K562 (cell line): ENCODE measurements at regions not wholly inside any gene's neighbourhood (a gene's known extent, or its start where the extent isn't known, plus 50 kb on each side); places are given as distances from the start of the nearest gene placed in this dataset.

Experiments
- BCOR ChIP-seq: fragments of 450-650 bp; IDR thresholded peaks from 2 replicates; pipeline ENCODE4 v1.6.1; 2016
- BDP1 ChIP-seq: IDR thresholded peaks from 3 replicates; pipeline ENCODE4 v1.6.1; 2011; ENCODE audit not compliant: insufficient read length, insufficient read depth
- CBX1 ChIP-seq: sonication (generic); IDR thresholded peaks from 2 replicates; pipeline ENCODE4 v1.6.1; 2016; ENCODE audit warnings: antibody characterized with exemption, low read depth, mild to moderate bottlenecking
- ETS2 ChIP-seq: IDR thresholded peaks from 2 replicates; pipeline ENCODE4 v1.6.1; 2016; ENCODE audit warnings: borderline replicate concordance, missing genetic modification characterization, mild to moderate bottlenecking, moderate library complexity, missing compliant biosample characterization; ENCODE audit not compliant: poor library complexity, severe bottlenecking
- NR4A1 ChIP-seq, 2 experiments: fragments of 250-450 bp in 1 of 2; fragments of 450-650 bp in 1 of 2; sonication (Bioruptor Pico) in 1 of 2; IDR thresholded peaks; 2 replicates each; pipeline versions ENCODE4 v1.4.0 to v1.6.1; 2016 to 2020; ENCODE audit warnings: mild to moderate bottlenecking in 2 of 2, missing compliant biosample characterization in 1 of 2, missing genetic modification characterization in 1 of 2, moderate library complexity in 1 of 2
- RBM25 ChIP-seq: fragments of 200-400 bp; formaldehyde crosslinking; IDR thresholded peaks from 2 replicates; pipeline ENCODE4 v1.6.1; 2018; ENCODE audit warnings: low read length, low read depth, moderate library complexity; ENCODE audit not compliant: severe bottlenecking
- RBM34 ChIP-seq: fragments of 200-400 bp; formaldehyde crosslinking; IDR thresholded peaks from 2 replicates; pipeline ENCODE4 v1.6.1; 2018; ENCODE audit warnings: low read length, borderline replicate concordance; ENCODE audit not compliant: insufficient read depth
- RFX5 ChIP-seq: IDR thresholded peaks from 2 replicates; pipeline ENCODE4 v1.6.1; 2011; ENCODE audit warnings: low read depth, mild to moderate bottlenecking, improper control_type of control experiment, low read length
- SREBF2 ChIP-seq: sonication (generic); formaldehyde crosslinking; IDR thresholded peaks from 2 replicates; pipeline ENCODE4 v1.4.0; 2020; ENCODE audit warnings: mild to moderate bottlenecking, missing genetic modification reagents
- TAF7 ChIP-seq: fragments of 450-650 bp; IDR thresholded peaks from 2 replicates; pipeline ENCODE4 v1.6.1; 2016; ENCODE audit warnings: missing genetic modification characterization, missing compliant biosample characterization
- TAF9B ChIP-seq: fragments of 450-650 bp; IDR thresholded peaks from 2 replicates; pipeline ENCODE4 v1.6.1; 2018; ENCODE audit warnings: mild to moderate bottlenecking; ENCODE audit not compliant: partially characterized antibody
- ZNF24 ChIP-seq: fragments of 450-650 bp; IDR thresholded peaks from 2 replicates; pipeline ENCODE4 v1.6.1; 2016
- ZNF3 ChIP-seq: fragments of 250-450 bp; sonication (Bioruptor Pico); IDR thresholded peaks from 2 replicates; pipeline ENCODE4 v1.5.0; 2021; ENCODE audit warnings: mild to moderate bottlenecking, moderate library complexity
- ZNF644 ChIP-seq: fragments of 200-800 bp; sonication (Bioruptor generic); IDR thresholded peaks from 2 replicates; pipeline ENCODE4 v1.6.1; 2016; ENCODE audit warnings: low read depth, missing genetic modification characterization, missing compliant biosample characterization
- ZNF668 ChIP-seq: fragments of 250-450 bp; sonication (Bioruptor Pico); IDR thresholded peaks from 2 replicates; pipeline ENCODE4 v1.8.0; 2022; ENCODE audit warnings: mild to moderate bottlenecking, inconsistent platforms
- TF ChIP-seq, protein P1 (sequence below), 2 experiments: fragments of 450-650 bp in 1 of 2; IDR thresholded peaks; 2 replicates each; pipeline ENCODE4 v1.6.1; 2011 to 2017; ENCODE audit warnings: low read depth in 2 of 2, antibody characterized with exemption in 1 of 2, borderline replicate concordance in 1 of 2, low read length in 1 of 2, mild to moderate bottlenecking in 1 of 2, mixed read lengths in 1 of 2; ENCODE audit not compliant: control insufficient read depth in 1 of 2
- TF ChIP-seq, protein P2 (sequence below), 2 experiments: fragments of 450-650 bp; IDR thresholded peaks; 2 replicates each; pipeline ENCODE4 v1.6.1; 2016
- TF ChIP-seq, protein P3 (sequence below), 2 experiments: fragments of 450-650 bp; conservative IDR thresholded peaks; 2 replicates each; pipeline ENCODE4 v1.6.1; 2017; ENCODE audit warnings: mild to moderate bottlenecking in 2 of 2, moderate library complexity in 2 of 2
- TF ChIP-seq, protein P4 (sequence below): sonication (generic); formaldehyde crosslinking; IDR thresholded peaks from 2 replicates; pipeline ENCODE4 v1.8.0; 2022; ENCODE audit warnings: mild to moderate bottlenecking, missing genetic modification reagents, borderline replicate concordance

DNA sequence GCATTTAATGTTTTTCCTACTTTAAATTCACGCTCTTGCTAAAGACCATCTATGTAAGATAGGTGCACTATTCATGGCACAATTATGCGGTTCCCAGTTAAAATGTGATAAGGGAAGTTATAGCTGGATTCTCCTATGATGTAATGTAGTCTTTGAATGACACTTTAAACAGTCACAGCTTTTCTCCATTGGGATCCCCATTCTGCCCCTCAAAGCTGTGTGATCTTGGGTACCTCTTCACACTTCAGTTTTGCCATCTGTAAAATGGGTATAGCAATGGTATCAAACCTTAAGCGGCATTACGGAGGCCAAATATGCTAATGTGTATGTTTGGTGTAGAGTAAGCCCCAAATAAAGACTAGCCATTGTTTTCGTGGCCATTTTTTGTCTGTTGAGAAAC is 64.7 kb upstream of the ZNF217 start (continued):
- peak; percentile 97 for TF ChIP-seq RBM25
- TF ChIP-seq, protein P1, sequence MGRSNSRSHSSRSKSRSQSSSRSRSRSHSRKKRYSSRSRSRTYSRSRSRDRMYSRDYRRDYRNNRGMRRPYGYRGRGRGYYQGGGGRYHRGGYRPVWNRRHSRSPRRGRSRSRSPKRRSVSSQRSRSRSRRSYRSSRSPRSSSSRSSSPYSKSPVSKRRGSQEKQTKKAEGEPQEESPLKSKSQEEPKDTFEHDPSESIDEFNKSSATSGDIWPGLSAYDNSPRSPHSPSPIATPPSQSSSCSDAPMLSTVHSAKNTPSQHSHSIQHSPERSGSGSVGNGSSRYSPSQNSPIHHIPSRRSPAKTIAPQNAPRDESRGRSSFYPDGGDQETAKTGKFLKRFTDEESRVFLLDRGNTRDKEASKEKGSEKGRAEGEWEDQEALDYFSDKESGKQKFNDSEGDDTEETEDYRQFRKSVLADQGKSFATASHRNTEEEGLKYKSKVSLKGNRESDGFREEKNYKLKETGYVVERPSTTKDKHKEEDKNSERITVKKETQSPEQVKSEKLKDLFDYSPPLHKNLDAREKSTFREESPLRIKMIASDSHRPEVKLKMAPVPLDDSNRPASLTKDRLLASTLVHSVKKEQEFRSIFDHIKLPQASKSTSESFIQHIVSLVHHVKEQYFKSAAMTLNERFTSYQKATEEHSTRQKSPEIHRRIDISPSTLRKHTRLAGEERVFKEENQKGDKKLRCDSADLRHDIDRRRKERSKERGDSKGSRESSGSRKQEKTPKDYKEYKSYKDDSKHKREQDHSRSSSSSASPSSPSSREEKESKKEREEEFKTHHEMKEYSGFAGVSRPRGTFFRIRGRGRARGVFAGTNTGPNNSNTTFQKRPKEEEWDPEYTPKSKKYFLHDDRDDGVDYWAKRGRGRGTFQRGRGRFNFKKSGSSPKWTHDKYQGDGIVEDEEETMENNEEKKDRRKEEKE (IDR thresholded peaks at IDR 0.05; ENCODE audit: borderline replicate concordance in 1 of 2, control insufficient read depth in 1 of 2, low read depth in 2 of 2, low read length in 1 of 2) = peak in 1 of 2 experiments; percentile 11; a peak in 1 of 4 replicates
- no peak for TF ChIP-seq ETS2 (tag)
- TF ChIP-seq SREBF2 (CRISPR knock-in tag) = no peak
- TF ChIP-seq ZNF3 = no peak
- TF ChIP-seq, protein P2, sequence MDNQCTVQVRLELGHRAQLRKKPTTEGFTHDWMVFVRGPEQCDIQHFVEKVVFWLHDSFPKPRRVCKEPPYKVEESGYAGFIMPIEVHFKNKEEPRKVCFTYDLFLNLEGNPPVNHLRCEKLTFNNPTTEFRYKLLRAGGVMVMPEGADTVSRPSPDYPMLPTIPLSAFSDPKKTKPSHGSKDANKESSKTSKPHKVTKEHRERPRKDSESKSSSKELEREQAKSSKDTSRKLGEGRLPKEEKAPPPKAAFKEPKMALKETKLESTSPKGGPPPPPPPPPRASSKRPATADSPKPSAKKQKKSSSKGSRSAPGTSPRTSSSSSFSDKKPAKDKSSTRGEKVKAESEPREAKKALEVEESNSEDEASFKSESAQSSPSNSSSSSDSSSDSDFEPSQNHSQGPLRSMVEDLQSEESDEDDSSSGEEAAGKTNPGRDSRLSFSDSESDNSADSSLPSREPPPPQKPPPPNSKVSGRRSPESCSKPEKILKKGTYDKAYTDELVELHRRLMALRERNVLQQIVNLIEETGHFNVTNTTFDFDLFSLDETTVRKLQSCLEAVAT (IDR thresholded peaks at IDR 0.05) = no peak
- TF ChIP-seq, protein P3, sequence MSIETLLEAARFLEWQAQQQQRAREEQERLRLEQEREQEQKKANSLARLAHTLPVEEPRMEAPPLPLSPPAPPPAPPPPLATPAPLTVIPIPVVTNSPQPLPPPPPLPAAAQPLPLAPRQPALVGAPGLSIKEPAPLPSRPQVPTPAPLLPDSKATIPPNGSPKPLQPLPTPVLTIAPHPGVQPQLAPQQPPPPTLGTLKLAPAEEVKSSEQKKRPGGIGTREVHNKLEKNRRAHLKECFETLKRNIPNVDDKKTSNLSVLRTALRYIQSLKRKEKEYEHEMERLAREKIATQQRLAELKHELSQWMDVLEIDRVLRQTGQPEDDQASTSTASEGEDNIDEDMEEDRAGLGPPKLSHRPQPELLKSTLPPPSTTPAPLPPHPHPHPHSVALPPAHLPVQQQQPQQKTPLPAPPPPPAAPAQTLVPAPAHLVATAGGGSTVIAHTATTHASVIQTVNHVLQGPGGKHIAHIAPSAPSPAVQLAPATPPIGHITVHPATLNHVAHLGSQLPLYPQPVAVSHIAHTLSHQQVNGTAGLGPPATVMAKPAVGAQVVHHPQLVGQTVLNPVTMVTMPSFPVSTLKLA (conservative IDR thresholded peaks at IDR 0.05) = no peak
- no peak for TF ChIP-seq TAF7 (tag)
- TF ChIP-seq CBX1 = peak; percentile 33; the same call in 1 of the 2 replicates
- no peak for TF ChIP-seq ZNF644 (tag)
- no peak for TF ChIP-seq BDP1
- no peak for TF ChIP-seq ZNF24
- TF ChIP-seq TAF9B = no peak
- TF ChIP-seq, protein P4, sequence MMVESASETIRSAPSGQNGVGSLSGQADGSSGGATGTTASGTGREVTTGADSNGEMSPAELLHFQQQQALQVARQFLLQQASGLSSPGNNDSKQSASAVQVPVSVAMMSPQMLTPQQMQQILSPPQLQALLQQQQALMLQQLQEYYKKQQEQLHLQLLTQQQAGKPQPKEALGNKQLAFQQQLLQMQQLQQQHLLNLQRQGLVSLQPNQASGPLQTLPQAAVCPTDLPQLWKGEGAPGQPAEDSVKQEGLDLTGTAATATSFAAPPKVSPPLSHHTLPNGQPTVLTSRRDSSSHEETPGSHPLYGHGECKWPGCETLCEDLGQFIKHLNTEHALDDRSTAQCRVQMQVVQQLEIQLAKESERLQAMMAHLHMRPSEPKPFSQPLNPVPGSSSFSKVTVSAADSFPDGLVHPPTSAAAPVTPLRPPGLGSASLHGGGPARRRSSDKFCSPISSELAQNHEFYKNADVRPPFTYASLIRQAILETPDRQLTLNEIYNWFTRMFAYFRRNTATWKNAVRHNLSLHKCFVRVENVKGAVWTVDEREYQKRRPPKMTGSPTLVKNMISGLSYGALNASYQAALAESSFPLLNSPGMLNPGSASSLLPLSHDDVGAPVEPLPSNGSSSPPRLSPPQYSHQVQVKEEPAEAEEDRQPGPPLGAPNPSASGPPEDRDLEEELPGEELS (CRISPR knock-in tag) = no peak
- no peak for TF ChIP-seq ZNF668 (CRISPR knock-in tag)
- TF ChIP-seq NR4A1 (CRISPR knock-in tag; IDR thresholded peaks at IDR 0.05) = no peak
- no peak for TF ChIP-seq NR4A1 (tag; IDR thresholded peaks at IDR 0.05)
- peak; percentile 92 for TF ChIP-seq BCOR
- no peak for TF ChIP-seq RFX5
- no peak for TF ChIP-seq RBM34
